IMR-90 (cell line): ENCODE measurements at regions not wholly inside any gene's neighbourhood (a gene's known extent, or its start where the extent isn't known, plus 50 kb on each side); places are given as distances from the start of the nearest gene placed in this dataset.

Experiments
- ATAC-seq: fragments of 200-7000 bp; cut with Tn5 transposase; 2 replicates; pipeline ENCODE4 v1.9.1; 2020; ENCODE audit warnings: low read depth, mild to moderate bottlenecking, moderate library complexity
- BruUV-seq: library from RNA; stranded (reverse); fragments of 400-500 nt; replicated peaks from 2 replicates; lab custom pipeline; 2021; lab: Mats Ljungman, UMichigan
- CTCF ChIA-PET: fragments of 300-600 bp; formaldehyde crosslinking; extraction: SDS; loops from one replicate; lab custom pipeline; 2021; ENCODE audit warnings: antibody characterized with exemption; lab: Yijun Ruan, JAX
- POLR2A ChIA-PET: fragments of 300-600 bp; sonication (Branson Sonifier 250); formaldehyde crosslinking; loops from one replicate; lab custom pipeline; 2022; ENCODE audit warnings: antibody characterized with exemption; ENCODE audit not compliant: unreplicated experiment; lab: Charles Lee
- DNase-seq: peaks from one replicate; pipeline ENCODE4 v3.0.0; 2013
- H2AFZ ChIP-seq: replicated peaks from 2 replicates; pipeline ENCODE3; 2013; ENCODE audit warnings: low read length, mild to moderate bottlenecking; ENCODE audit not compliant: poor library complexity
- H2AK5ac ChIP-seq: 2 replicates; pipeline ENCODE4 v1.6.1; 2013; ENCODE audit warnings: low read depth, low read length, inconsistent platforms
- H2AK9ac ChIP-seq: replicated peaks from 2 replicates; pipeline ENCODE3; 2013; ENCODE audit warnings: mild to moderate bottlenecking, low read depth, low read length, moderate library complexity; ENCODE audit not compliant: poor library complexity
- H2BK120ac ChIP-seq: 2 replicates; pipeline ENCODE4 v1.6.1; 2013; ENCODE audit warnings: low read depth, low read length, inconsistent platforms
- H2BK15ac ChIP-seq: 3 replicates; pipeline ENCODE4 v1.6.1; 2013; ENCODE audit warnings: low read depth, low read length, inconsistent platforms
- H2BK20ac ChIP-seq: 2 replicates; pipeline ENCODE4 v1.6.1; 2013; ENCODE audit warnings: low read depth, mild to moderate bottlenecking, inconsistent platforms, low read length, moderate library complexity
- H2BK5ac ChIP-seq: 2 replicates; pipeline ENCODE4 v1.6.1; 2013; ENCODE audit warnings: mild to moderate bottlenecking, low read depth, low read length, inconsistent platforms; ENCODE audit not compliant: poor library complexity, severe bottlenecking
- H3K14ac ChIP-seq: replicated peaks from 2 replicates; pipeline ENCODE4 v1.6.1; 2013; ENCODE audit warnings: low read depth, low read length, inconsistent platforms
- H3K18ac ChIP-seq: 2 replicates; pipeline ENCODE4 v1.6.1; 2013; ENCODE audit warnings: low read depth, low read length, control low read depth
- H3K23ac ChIP-seq: 2 replicates; pipeline ENCODE4 v1.6.1; 2013; ENCODE audit warnings: low read depth, low read length, inconsistent platforms
- H3K27ac ChIP-seq: 2 replicates; pipeline ENCODE4 v1.5.1; 2013; ENCODE audit warnings: mild to moderate bottlenecking, control low read depth, low read length; ENCODE audit not compliant: insufficient read depth
- H3K27me3 ChIP-seq: 2 replicates; pipeline ENCODE4 v1.6.1; 2013; ENCODE audit warnings: low read length; ENCODE audit not compliant: control insufficient read depth, insufficient read depth
- H3K36me3 ChIP-seq: 2 replicates; pipeline ENCODE4 v1.6.1; 2013; ENCODE audit warnings: low read length, mixed read lengths; ENCODE audit not compliant: control insufficient read depth, insufficient read depth
- H3K4ac ChIP-seq: 2 replicates; pipeline ENCODE4 v1.6.1; 2013; ENCODE audit warnings: low read depth, low read length, inconsistent platforms
- H3K4me1 ChIP-seq: 2 replicates; pipeline ENCODE4 v1.6.1; 2013; ENCODE audit warnings: low read length, mixed read lengths; ENCODE audit not compliant: control insufficient read depth, insufficient read depth
- H3K4me2 ChIP-seq: 2 replicates; pipeline ENCODE4 v1.6.1; 2013; ENCODE audit warnings: low read depth, mild to moderate bottlenecking, control low read depth, low read length, moderate library complexity
- H3K4me3 ChIP-seq: 2 replicates; pipeline ENCODE4 v1.5.1; 2013; ENCODE audit warnings: low read depth, mild to moderate bottlenecking, control low read depth, low read length, moderate library complexity; ENCODE audit not compliant: insufficient read depth
- H3K56ac ChIP-seq: 2 replicates; pipeline ENCODE4 v1.6.1; 2013; ENCODE audit warnings: low read length, inconsistent platforms; ENCODE audit not compliant: insufficient read depth; ENCODE audit errors: extremely low read depth
- H3K79me1 ChIP-seq, 2 experiments: 2 replicates each; pipeline ENCODE4 v1.6.1; 2013; ENCODE audit warnings: low read length in 2 of 2, inconsistent platforms in 1 of 2, low read depth in 1 of 2
- H3K9ac ChIP-seq: 2 replicates; pipeline ENCODE4 v1.6.1; 2013; ENCODE audit warnings: low read depth, low read length, control low read depth
- H3K9me1 ChIP-seq: 2 replicates; pipeline ENCODE4 v1.6.1; 2013; ENCODE audit warnings: low read length, inconsistent platforms; ENCODE audit not compliant: insufficient read depth
- H3K9me3 ChIP-seq: 2 replicates; pipeline ENCODE4 v1.6.1; 2013; ENCODE audit warnings: low read length; ENCODE audit not compliant: control insufficient read depth, insufficient read depth
- H4K20me1 ChIP-seq: 2 replicates; pipeline ENCODE4 v1.6.1; 2013; ENCODE audit warnings: low read length, inconsistent platforms; ENCODE audit not compliant: insufficient read depth
- H4K5ac ChIP-seq: 2 replicates; pipeline ENCODE4 v1.6.1; 2013; ENCODE audit warnings: mild to moderate bottlenecking, low read depth, low read length, control low read depth
- H4K8ac ChIP-seq, 2 experiments: 2 replicates each; pipeline ENCODE4 v1.6.1; 2013; ENCODE audit warnings: low read depth in 2 of 2, low read length in 2 of 2, control low read depth in 1 of 2, inconsistent platforms in 1 of 2
- H4K91ac ChIP-seq: 2 replicates; pipeline ENCODE4 v1.6.1; 2013; ENCODE audit warnings: low read depth, low read length, inconsistent platforms; ENCODE audit not compliant: insufficient read depth
- BHLHE40 ChIP-seq: fragments of 150-350 bp; IDR thresholded peaks from 2 replicates; pipeline ENCODE4 v1.6.1; 2016; ENCODE audit warnings: mild to moderate bottlenecking, low read depth, low read length
- CEBPB ChIP-seq: IDR thresholded peaks from 2 replicates; pipeline ENCODE4 v1.6.1; 2012; ENCODE audit warnings: low read depth, low read length, improper control_type of control experiment
- CHD1 ChIP-seq: IDR thresholded peaks from 2 replicates; pipeline ENCODE4 v1.6.1; 2012; ENCODE audit warnings: low read depth, low read length, improper control_type of control experiment
- FOS ChIP-seq: fragments of 150-350 bp; IDR thresholded peaks from 2 replicates; pipeline ENCODE4 v1.6.1; 2016; ENCODE audit warnings: low read depth, low read length
- MAFK ChIP-seq: IDR thresholded peaks from 2 replicates; pipeline ENCODE4 v1.6.1; 2012; ENCODE audit warnings: low read depth, low read length, improper control_type of control experiment
- POLR2A ChIP-seq: IDR thresholded peaks from 2 replicates; pipeline ENCODE4 v1.6.1; 2012; ENCODE audit warnings: mild to moderate bottlenecking, low read depth, low read length
- RCOR1 ChIP-seq: IDR thresholded peaks from 2 replicates; pipeline ENCODE4 v1.6.1; 2012; ENCODE audit warnings: mild to moderate bottlenecking, low read length, improper control_type of control experiment; ENCODE audit not compliant: insufficient replicate concordance
- RFX5 ChIP-seq: IDR thresholded peaks from 2 replicates; pipeline ENCODE4 v1.8.0; 2012; ENCODE audit warnings: low read depth, mild to moderate bottlenecking, low read length, moderate library complexity
- WGBS, 2 experiments: methylation state at CpG; one replicate each; pipeline versions ENCODE4 v1.1.5 to v1.1.7; 2013; ENCODE audit warnings: missing lambda C conversion rate in 2 of 2; ENCODE audit not compliant: insufficient read length in 1 of 2; ENCODE audit errors: extremely low coverage in 2 of 2; 5-methylcytosine and 5-hydroxymethylcytosine counted together
- dilution Hi-C: fragments of 300-500 bp; cut with HindIII; formaldehyde crosslinking; loops from one replicate; pipeline ENCODE4 v1.14.3; 2018; ENCODE audit warnings: low sequenced_read_pairs; ENCODE audit not compliant: unreplicated experiment
- in situ Hi-C: fragments of 300-500 bp; cut with MboI; formaldehyde crosslinking; loops from 3 replicates; pipeline ENCODE4 v1.14.3; 2019; ENCODE audit warnings: low sequenced_read_pairs, inconsistent platforms, mixed read lengths
- intact Hi-C: fragments of 100-400 bp; cut with micrococcal nuclease; formaldehyde crosslinking; loops from 2 replicates; pipeline ENCODE4 v1.10.0; 2022
- TF ChIP-seq, protein P1 (sequence below): fragments of 150-350 bp; IDR thresholded peaks from 2 replicates; pipeline ENCODE4 v1.6.1; 2017; ENCODE audit warnings: mild to moderate bottlenecking, antibody characterized with exemption, low read length, low read depth

DNA sequence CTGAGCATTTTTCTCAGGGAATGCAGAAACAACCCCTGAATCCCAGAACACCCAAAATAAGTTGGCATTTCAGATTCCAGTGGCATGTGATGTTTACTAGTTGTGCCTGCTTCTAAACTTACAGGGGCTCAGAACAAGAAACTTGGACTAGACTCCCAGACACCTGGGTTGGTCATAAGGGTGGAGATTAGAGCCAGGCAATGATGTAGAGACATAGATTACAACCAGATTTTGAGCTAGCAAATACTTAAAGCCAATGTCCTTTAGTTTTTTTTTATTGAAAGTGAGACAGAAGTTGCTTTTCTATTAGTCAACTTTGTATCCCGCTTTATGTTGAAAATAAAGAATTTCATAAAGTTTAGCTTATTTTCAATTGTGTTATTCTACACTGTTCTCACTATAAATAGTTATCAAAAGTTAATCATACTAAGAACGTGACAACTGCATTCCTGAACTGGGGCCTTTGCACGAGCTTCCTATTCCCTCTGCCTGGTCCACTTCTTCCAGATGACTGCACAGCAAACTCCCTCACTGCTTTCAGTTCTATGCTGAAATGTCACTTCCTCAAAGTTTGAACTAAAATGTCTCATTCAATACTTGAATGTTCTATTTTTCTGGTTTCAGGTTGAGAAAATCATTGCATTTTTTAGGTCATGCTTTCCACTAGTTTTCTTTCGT is 224.7 kb upstream of the PPP1R2C start:
- no peaks in the 10 kb centered on the region for H3K9me1 ChIP-seq
- no peak overlapping the region for H2BK20ac ChIP-seq
- no peak overlapping the region for H3K23ac ChIP-seq
- H2BK15ac ChIP-seq: no peak overlapping the region
- H2BK5ac ChIP-seq: no peak overlapping the region
- no peak overlapping the region for H4K8ac ChIP-seq
- dilution Hi-C loops (no loop called here), intact Hi-C loops (no loop called here), in situ Hi-C loops (no loop called here)
- POLR2A ChIA-PET: no interaction called here
- WGBS, 2 experiments: 57% methylated on average over 1 of the region's 4 CpGs; no CpG with 5 or more reads in 1 of the 2 experiments
- H2AK9ac ChIP-seq: no peak overlapping the region
- H2BK120ac ChIP-seq: no peak overlapping the region
- no peaks in the 10 kb centered on the region; the same call in 1 of the 2 replicates for H3K27me3 ChIP-seq
- no peak overlapping the region for H3K9ac ChIP-seq
- no peak overlapping the region for H4K91ac ChIP-seq
- ATAC-seq (no peak), DNase-seq (no peak)
- H4K20me1 ChIP-seq: no peaks in the 10 kb centered on the region
- no peak overlapping the region for H2AK5ac ChIP-seq
- no peaks in the 10 kb centered on the region for H3K79me1 ChIP-seq
- H3K14ac ChIP-seq: no peak overlapping the region
- H3K18ac ChIP-seq: no peak overlapping the region
- no peaks in the 10 kb centered on the region for H3K4me1 ChIP-seq
- no peak overlapping the region for H3K27ac ChIP-seq
- H2AFZ ChIP-seq: no peak overlapping the region
- CTCF ChIA-PET: interaction anchor here (1.4 kb wide), 1 partner anchor 10 kb away, joined by 3 read pairs; no protein-coding TSS in a partner anchor
- H4K5ac ChIP-seq: no peak overlapping the region
- H3K4me2 ChIP-seq: no peak overlapping the region
- BruUV-seq: no TSS peak
- H3K56ac ChIP-seq: no peak overlapping the region
- no peaks in the 10 kb centered on the region for H3K9me3 ChIP-seq
- H3K36me3 ChIP-seq: no peaks in the 10 kb centered on the region
- no peak overlapping the region for H3K4ac ChIP-seq
- no peak overlapping the region for H3K4me3 ChIP-seq
- TF ChIP-seq MAFK: no peak
- TF ChIP-seq POLR2A: no peak
- no peak for TF ChIP-seq CHD1
- no peak for TF ChIP-seq CEBPB
- TF ChIP-seq RCOR1: no peak
- TF ChIP-seq, protein P1, sequence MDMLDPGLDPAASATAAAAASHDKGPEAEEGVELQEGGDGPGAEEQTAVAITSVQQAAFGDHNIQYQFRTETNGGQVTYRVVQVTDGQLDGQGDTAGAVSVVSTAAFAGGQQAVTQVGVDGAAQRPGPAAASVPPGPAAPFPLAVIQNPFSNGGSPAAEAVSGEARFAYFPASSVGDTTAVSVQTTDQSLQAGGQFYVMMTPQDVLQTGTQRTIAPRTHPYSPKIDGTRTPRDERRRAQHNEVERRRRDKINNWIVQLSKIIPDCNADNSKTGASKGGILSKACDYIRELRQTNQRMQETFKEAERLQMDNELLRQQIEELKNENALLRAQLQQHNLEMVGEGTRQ: no peak
- TF ChIP-seq BHLHE40: no peak
- TF ChIP-seq RFX5: no peak
- TF ChIP-seq FOS: no peak
